Cardiac muscle cell (in vitro differentiated cells and primary cell): ENCODE measurements at regions not wholly inside any gene's neighbourhood (a gene's known extent, or its start where the extent isn't known, plus 50 kb on each side); places are given as distances from the start of the nearest gene placed in this dataset.

ENCODE experiments used
- DNase-seq, 2 donors: peaks; one replicate each; pipeline versions ENCODE4 v3.0.0 to v3.0.0-alpha.2; 2010 to 2017; ENCODE audit warnings: low read depth in 1 of 2, low spot score in 1 of 2
- H3K27ac ChIP-seq: fragments of 200-600 bp; sonication (generic); 2 replicates; pipeline ENCODE4 v1.5.1; 2016
- H3K27me3 ChIP-seq: fragments of 200-600 bp; sonication (generic); 2 replicates; pipeline ENCODE4 v1.6.0; 2016; ENCODE audit warnings: control low read depth
- H3K36me3 ChIP-seq: fragments of 200-600 bp; sonication (generic); 2 replicates; pipeline ENCODE4 v1.5.1; 2016; ENCODE audit warnings: control low read depth
- H3K4me1 ChIP-seq: fragments of 200-600 bp; sonication (generic); 2 replicates; pipeline ENCODE4 v1.8.1; 2017; ENCODE audit warnings: low read depth, mild to moderate bottlenecking, mixed run types
- H3K4me3 ChIP-seq: fragments of 200-600 bp; sonication (generic); 2 replicates; pipeline ENCODE4 v1.5.1; 2016; ENCODE audit warnings: mild to moderate bottlenecking
- H3K9me3 ChIP-seq: fragments of 200-600 bp; sonication (generic); 2 replicates; pipeline ENCODE4 v1.5.1; 2017; ENCODE audit warnings: low read depth, mild to moderate bottlenecking, control low read depth
- CTCF ChIP-seq: IDR thresholded peaks from 2 replicates; pipeline ENCODE4 v1.5.1; 2012; ENCODE audit warnings: low read depth, mild to moderate bottlenecking, low read length

DNA sequence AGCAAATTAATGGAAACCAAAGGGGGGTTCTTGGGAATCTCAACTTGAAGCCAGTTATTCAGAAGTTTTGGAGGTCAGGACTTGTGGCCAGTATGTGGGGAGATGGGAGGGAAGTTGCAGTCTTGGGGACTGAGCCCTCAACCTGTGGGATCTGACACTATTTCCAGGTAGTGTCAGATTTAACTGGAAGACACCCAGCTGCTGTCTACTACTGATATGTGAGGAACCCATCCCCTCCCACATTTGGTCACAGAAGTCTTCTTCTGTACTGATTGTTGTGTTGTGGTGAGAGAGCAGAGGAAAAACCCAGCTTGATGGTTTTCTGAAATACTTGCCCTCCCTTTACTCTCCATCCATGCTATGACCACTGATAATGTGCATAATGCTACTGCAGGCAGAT, 134.0 kb downstream of the QRSL1 start:
- Histone ChIP-seq H3K27me3 (no peaks in the 10 kb centered on the region), H3K27ac (no peak overlapping the region), H3K4me3 (no peak overlapping the region), H3K9me3 (no peaks in the 10 kb centered on the region), H3K36me3 (no peaks in the 10 kb centered on the region), H3K4me1 (no peaks in the 10 kb centered on the region)
- no peak for TF ChIP-seq CTCF
- no peak for DNase-seq

GRCh38 chr6:106761160-106761559, 131.8 kb downstream of the QRSL1 start:
- TF ChIP-seq CTCF = no peak
- Histone ChIP-seq H3K4me1 (no peaks in the 10 kb centered on the region), H3K9me3 (no peaks in the 10 kb centered on the region), H3K27ac (no peak overlapping the region), H3K4me3 (no peak overlapping the region), H3K36me3 (no peaks in the 10 kb centered on the region), H3K27me3 (no peaks in the 10 kb centered on the region)
- no peak for DNase-seq

GRCh38 chr6:106759112-106759511, 129.7 kb downstream of the QRSL1 start:
- Histone ChIP-seq H3K27me3 (no peaks in the 10 kb centered on the region), H3K4me3 (no peak overlapping the region), H3K36me3 (no peaks in the 10 kb centered on the region), H3K4me1 (no peaks in the 10 kb centered on the region), H3K27ac (no peak overlapping the region), H3K9me3 (no peaks in the 10 kb centered on the region)
- no peak for TF ChIP-seq CTCF
- no peak for DNase-seq

DNA sequence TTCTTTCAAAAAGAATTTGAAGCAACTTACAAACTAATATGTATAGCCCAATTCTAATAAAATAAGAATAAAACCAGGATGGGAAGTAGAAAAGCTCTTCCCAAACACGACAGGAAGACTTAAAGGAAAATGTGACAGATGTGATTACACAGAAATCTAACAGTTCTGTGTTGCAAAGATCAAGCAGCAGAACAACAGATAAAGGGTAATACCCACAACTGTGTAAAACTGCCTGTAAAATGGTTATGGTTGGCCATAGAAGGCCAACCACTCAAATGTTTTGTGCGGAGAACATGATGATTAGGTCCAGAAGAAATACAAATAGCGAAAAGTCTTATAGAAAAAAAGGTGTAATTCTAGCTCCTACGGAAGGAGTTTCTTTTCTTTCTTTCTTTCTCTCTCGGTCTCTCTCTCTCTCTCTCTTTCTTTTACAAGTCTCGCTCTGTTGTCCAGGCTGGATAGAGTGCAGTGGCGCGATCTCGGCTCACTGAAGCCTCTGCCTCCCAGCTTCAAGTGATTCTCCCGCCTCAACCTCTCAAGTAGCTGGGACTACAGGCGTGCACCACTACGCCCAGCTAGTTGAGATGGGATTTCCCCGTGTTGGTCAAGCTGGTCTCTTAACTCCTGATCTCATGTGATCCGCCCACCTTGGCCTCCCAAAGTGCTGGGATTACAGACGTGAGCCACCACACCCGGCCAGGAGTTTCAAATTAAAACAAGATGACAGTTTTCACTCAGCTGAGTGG, 128.5 kb downstream of the QRSL1 start:
- no peak overlapping the region for H3K27ac ChIP-seq
- TF ChIP-seq CTCF = no peak
- no peak overlapping the region for H3K4me3 ChIP-seq
- DNase-seq = no peak
- H3K4me1 ChIP-seq = no peaks in the 10 kb centered on the region
- no peaks in the 10 kb centered on the region for H3K27me3 ChIP-seq
- no peaks in the 10 kb centered on the region for H3K36me3 ChIP-seq
- H3K9me3 ChIP-seq = no peaks in the 10 kb centered on the region

- no peaks in the 10 kb centered on the region for H3K4me1 ChIP-seq
- no peak overlapping the region for H3K27ac ChIP-seq
- no peaks in the 10 kb centered on the region for H3K27me3 ChIP-seq
- TF ChIP-seq CTCF = no peak
- H3K4me3 ChIP-seq = no peak overlapping the region
- H3K36me3 ChIP-seq = no peaks in the 10 kb centered on the region
- no peaks in the 10 kb centered on the region for H3K9me3 ChIP-seq
- DNase-seq = no peak
Observed at GRCh38 chr6:106757267-106757666, 127.9 kb downstream of the QRSL1 start.
